ENCODE measurements at regions not wholly inside any gene's neighbourhood (a gene's known extent, or its start where the extent isn't known, plus 50 kb on each side); places are given as distances from the start of the nearest gene placed in this dataset.

DNA sequence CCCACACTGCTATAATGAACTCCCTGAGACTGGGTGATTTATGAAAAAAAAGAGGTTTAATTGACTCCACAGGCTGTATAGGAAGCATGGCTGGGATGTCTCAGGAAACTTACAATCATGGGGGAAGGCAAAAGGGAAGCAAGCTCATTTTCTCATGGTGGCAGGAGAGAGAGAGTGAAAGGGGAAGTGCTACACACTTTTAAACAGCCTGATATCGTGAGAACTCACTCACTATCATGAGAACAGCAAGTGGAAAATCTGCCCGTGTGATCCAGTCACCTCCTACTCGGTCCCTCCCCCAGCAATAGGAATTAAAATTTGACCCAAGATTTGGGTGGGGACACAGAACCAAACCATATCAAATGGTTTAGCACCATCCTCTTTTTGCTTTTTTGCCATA, 116.6 kb upstream of the CEP162 start:
- no peaks in the 10 kb centered on the region for H3K4me1 ChIP-seq (ENCODE audit: control insufficient read depth, low read length)
- no peaks in the 10 kb centered on the region for H3K9me3 ChIP-seq (ENCODE audit: control insufficient read depth, insufficient read depth, low read length)
- no peaks in the 10 kb centered on the region for H4K20me1 ChIP-seq (ENCODE audit: control insufficient read depth, insufficient read depth, low read depth, low read length)
- H3F3A ChIP-seq (ENCODE audit: control insufficient read depth, insufficient read depth) = no peaks in the 10 kb centered on the region
- no peaks in the 10 kb centered on the region for H3K79me2 ChIP-seq (ENCODE audit: control insufficient read depth, low read length)
- TF ChIP-seq, protein P1, sequence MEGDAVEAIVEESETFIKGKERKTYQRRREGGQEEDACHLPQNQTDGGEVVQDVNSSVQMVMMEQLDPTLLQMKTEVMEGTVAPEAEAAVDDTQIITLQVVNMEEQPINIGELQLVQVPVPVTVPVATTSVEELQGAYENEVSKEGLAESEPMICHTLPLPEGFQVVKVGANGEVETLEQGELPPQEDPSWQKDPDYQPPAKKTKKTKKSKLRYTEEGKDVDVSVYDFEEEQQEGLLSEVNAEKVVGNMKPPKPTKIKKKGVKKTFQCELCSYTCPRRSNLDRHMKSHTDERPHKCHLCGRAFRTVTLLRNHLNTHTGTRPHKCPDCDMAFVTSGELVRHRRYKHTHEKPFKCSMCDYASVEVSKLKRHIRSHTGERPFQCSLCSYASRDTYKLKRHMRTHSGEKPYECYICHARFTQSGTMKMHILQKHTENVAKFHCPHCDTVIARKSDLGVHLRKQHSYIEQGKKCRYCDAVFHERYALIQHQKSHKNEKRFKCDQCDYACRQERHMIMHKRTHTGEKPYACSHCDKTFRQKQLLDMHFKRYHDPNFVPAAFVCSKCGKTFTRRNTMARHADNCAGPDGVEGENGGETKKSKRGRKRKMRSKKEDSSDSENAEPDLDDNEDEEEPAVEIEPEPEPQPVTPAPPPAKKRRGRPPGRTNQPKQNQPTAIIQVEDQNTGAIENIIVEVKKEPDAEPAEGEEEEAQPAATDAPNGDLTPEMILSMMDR (IDR thresholded peaks at IDR 0.05; ENCODE audit: low read depth, low read length, poor library complexity, severe bottlenecking) = no peak
- TF ChIP-seq EZH2phosphoT487 (IDR thresholded peaks at IDR 0.05; ENCODE audit: borderline replicate concordance, low read length) = no peak
- H3K4me3 ChIP-seq (ENCODE audit: low read length) = no peak overlapping the region
- no peaks in the 10 kb centered on the region; the same call in 1 of the 2 replicates for H3K9me2 ChIP-seq (replicated peaks; ENCODE audit: control insufficient read depth, low read length)
- no peaks in the 10 kb centered on the region for H3K27me3 ChIP-seq (ENCODE audit: control insufficient read depth, low read length)
- no peak overlapping the region for H3K27ac ChIP-seq (ENCODE audit: low read depth, low read length)
- H3K4me2 ChIP-seq (ENCODE audit: low read length) = no peak overlapping the region
- no peaks in the 10 kb centered on the region for H3K36me3 ChIP-seq (ENCODE audit: control insufficient read depth, low read length)

DNA sequence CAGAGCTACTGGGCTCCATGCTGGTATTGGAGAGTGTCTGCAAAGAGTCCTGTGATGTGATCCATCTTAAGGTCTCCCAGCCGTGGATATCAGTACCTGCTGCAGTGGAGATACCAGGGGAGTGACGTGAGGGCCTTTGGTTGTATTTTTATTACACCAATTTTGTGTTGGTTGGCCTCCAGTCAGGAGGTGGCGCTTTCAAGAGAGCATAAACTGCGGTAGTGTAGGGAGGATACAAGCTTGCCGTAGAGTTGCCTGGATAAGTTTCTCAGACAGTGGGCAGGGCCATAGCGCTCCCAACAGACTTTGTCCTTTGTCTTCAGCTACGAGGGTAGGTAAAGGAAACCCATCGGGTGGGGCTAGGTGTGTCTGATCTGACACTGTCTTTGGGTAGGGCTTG, 113.0 kb upstream of the CEP162 start:
- Histone ChIP-seq H3K9me3 (ENCODE audit: control insufficient read depth, insufficient read depth, low read length) (no peaks in the 10 kb centered on the region), H3K4me2 (ENCODE audit: low read length) (no peak overlapping the region), H3K36me3 (ENCODE audit: control insufficient read depth, low read length) (no peaks in the 10 kb centered on the region), H3K4me3 (ENCODE audit: low read length) (no peak overlapping the region), H4K20me1 (ENCODE audit: control insufficient read depth, insufficient read depth, low read depth, low read length) (no peaks in the 10 kb centered on the region), H3F3A (ENCODE audit: control insufficient read depth, insufficient read depth) (no peaks in the 10 kb centered on the region), H3K79me2 (ENCODE audit: control insufficient read depth, low read length) (no peaks in the 10 kb centered on the region), H3K9me2 (replicated peaks; ENCODE audit: control insufficient read depth, low read length) (no peaks in the 10 kb centered on the region; the same call in 1 of the 2 replicates), H3K27me3 (ENCODE audit: control insufficient read depth, low read length) (no peaks in the 10 kb centered on the region), H3K27ac (ENCODE audit: low read depth, low read length) (no peak overlapping the region), H3K4me1 (ENCODE audit: control insufficient read depth, low read length) (no peaks in the 10 kb centered on the region)
- TF ChIP-seq, protein P1 (IDR thresholded peaks at IDR 0.05; ENCODE audit: low read depth, low read length, poor library complexity, severe bottlenecking) = no peak
- no peak for TF ChIP-seq EZH2phosphoT487 (IDR thresholded peaks at IDR 0.05; ENCODE audit: borderline replicate concordance, low read length)

DNA sequence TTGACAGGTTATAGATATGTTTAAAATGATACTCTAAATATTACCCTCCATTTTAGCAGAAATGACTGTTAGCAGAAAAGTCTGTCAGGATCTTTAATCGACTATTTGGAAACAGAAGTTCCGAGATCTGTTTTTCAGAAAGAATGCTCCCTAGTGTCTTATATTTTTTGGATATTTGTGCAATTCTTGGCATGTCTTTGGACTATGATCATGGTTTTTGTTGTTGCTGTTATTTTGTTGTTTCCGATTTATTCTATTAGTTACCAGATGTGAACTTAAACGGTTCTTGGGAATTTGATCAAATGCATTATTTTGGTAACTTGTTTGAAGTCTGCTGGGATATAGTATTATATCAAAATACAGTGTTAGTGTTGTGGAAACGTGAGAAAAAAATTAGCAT, 106.4 kb upstream of the CEP162 start:
- H3K27ac ChIP-seq (ENCODE audit: low read depth, low read length) = no peak overlapping the region
- H3K4me2 ChIP-seq (ENCODE audit: low read length) = no peak overlapping the region
- TF ChIP-seq EZH2phosphoT487 (IDR thresholded peaks at IDR 0.05; ENCODE audit: borderline replicate concordance, low read length) = no peak
- TF ChIP-seq, protein P1 (IDR thresholded peaks at IDR 0.05; ENCODE audit: low read depth, low read length, poor library complexity, severe bottlenecking) = no peak
- no peak overlapping the region for H3K4me3 ChIP-seq (ENCODE audit: low read length)
- H4K20me1 ChIP-seq (ENCODE audit: control insufficient read depth, insufficient read depth, low read depth, low read length) = no peaks in the 10 kb centered on the region
- H3F3A ChIP-seq (ENCODE audit: control insufficient read depth, insufficient read depth) = no peaks in the 10 kb centered on the region
- H3K27me3 ChIP-seq (ENCODE audit: control insufficient read depth, low read length) = no peaks in the 10 kb centered on the region
- no peaks in the 10 kb centered on the region for H3K4me1 ChIP-seq (ENCODE audit: control insufficient read depth, low read length)
- H3K9me3 ChIP-seq (ENCODE audit: control insufficient read depth, insufficient read depth, low read length) = no peaks in the 10 kb centered on the region
- H3K36me3 ChIP-seq (ENCODE audit: control insufficient read depth, low read length) = no peaks in the 10 kb centered on the region
- no peaks in the 10 kb centered on the region for H3K79me2 ChIP-seq (ENCODE audit: control insufficient read depth, low read length)
- no peaks in the 10 kb centered on the region for H3K9me2 ChIP-seq (replicated peaks; ENCODE audit: control insufficient read depth, low read length)
